Chondrocyte (in vitro differentiated cells): ENCODE measurements at regions not wholly inside any gene's neighbourhood (a gene's known extent, or its start where the extent isn't known, plus 50 kb on each side); places are given as distances from the start of the nearest gene placed in this dataset.
"Not testable (repeated sequence)": the region's sequence is repeated elsewhere in the genome, so short reads cannot be mapped to it uniquely, and the experiment has no call there.

Experiments
- DNase-seq: peaks from one replicate; pipeline ENCODE4 v3.0.0; 2021; ENCODE audit warnings: mixed read lengths, low spot score
- H3K27ac Mint-ChIP-seq: one replicate; pipeline ENCODE4 v1.8.0; 2021; ENCODE audit warnings: mild to moderate bottlenecking, moderate library complexity, mixed read lengths; ENCODE audit not compliant: unreplicated experiment
- H3K27me3 Mint-ChIP-seq: 2 replicates; pipeline ENCODE4 v1.8.0; 2021; ENCODE audit warnings: low read depth, mixed read lengths
- H3K36me3 Mint-ChIP-seq: 2 replicates; pipeline ENCODE4 v1.8.0; 2021; ENCODE audit warnings: low read depth, mixed read lengths
- H3K4me1 Mint-ChIP-seq: 2 replicates; pipeline ENCODE4 v1.8.0; 2021; ENCODE audit warnings: low read depth, mild to moderate bottlenecking, mixed read lengths
- H3K4me3 Mint-ChIP-seq: one replicate; pipeline ENCODE4 v1.8.0; 2021; ENCODE audit warnings: mild to moderate bottlenecking, moderate library complexity, mixed read lengths; ENCODE audit not compliant: unreplicated experiment
- H3K9me3 Mint-ChIP-seq: 2 replicates; pipeline ENCODE4 v1.8.0; 2021; ENCODE audit warnings: low read depth, mixed read lengths
- CTCF ChIP-seq: fragments of 200-600 bp; sonication (generic); IDR thresholded peaks from 2 replicates; pipeline ENCODE4 v1.5.0; 2021; ENCODE audit warnings: antibody characterized with exemption, mild to moderate bottlenecking, moderate library complexity

- not testable (repeated sequence) for H3K9me3 Mint-ChIP-seq, H3K27me3 Mint-ChIP-seq, H3K4me3 Mint-ChIP-seq, H3K36me3 Mint-ChIP-seq, DNase-seq
- peak overlapping the region; percentile 80 for H3K27ac Mint-ChIP-seq
- H3K4me1 Mint-ChIP-seq: peaks cover 55% of the 10 kb centered on the region
Observed at GRCh38 chr16:29261427-29262248, 144.9 kb downstream of the NPIPB11 start.

GRCh38 chr16:29260683-29261426, 145.7 kb downstream of the NPIPB11 start:
- H3K9me3 Mint-ChIP-seq, H3K4me3 Mint-ChIP-seq, H3K27me3 Mint-ChIP-seq, DNase-seq, H3K36me3 Mint-ChIP-seq: not testable (repeated sequence)
- H3K4me1 Mint-ChIP-seq: peaks cover 52% of the 10 kb centered on the region
- H3K27ac Mint-ChIP-seq: peak overlapping the region; percentile 65

- H3K27me3 Mint-ChIP-seq, H3K36me3 Mint-ChIP-seq, H3K27ac Mint-ChIP-seq, H3K4me3 Mint-ChIP-seq, H3K9me3 Mint-ChIP-seq, DNase-seq: not testable (repeated sequence)
- H3K4me1 Mint-ChIP-seq: peaks cover 46% of the 10 kb centered on the region
Observed at GRCh38 chr16:29259635-29260457, 146.7 kb downstream of the NPIPB11 start.

GRCh38 chr16:29258946-29259634, 147.4 kb downstream of the NPIPB11 start:
- H3K27me3 Mint-ChIP-seq, H3K4me3 Mint-ChIP-seq, H3K9me3 Mint-ChIP-seq, H3K36me3 Mint-ChIP-seq, H3K27ac Mint-ChIP-seq, DNase-seq: not testable (repeated sequence)
- peaks cover 39% of the 10 kb centered on the region for H3K4me1 Mint-ChIP-seq

- H3K27ac Mint-ChIP-seq: peak overlapping the region; percentile 57
- not testable (repeated sequence) for H3K27me3 Mint-ChIP-seq, H3K9me3 Mint-ChIP-seq, H3K4me3 Mint-ChIP-seq, H3K36me3 Mint-ChIP-seq, DNase-seq
- peak; percentile 84 for TF ChIP-seq CTCF
- H3K4me1 Mint-ChIP-seq: peaks cover 26% of the 10 kb centered on the region
Observed at GRCh38 chr16:29257419-29258336, 148.8 kb downstream of the NPIPB11 start.

GRCh38 chr16:29256501-29256981, 150.0 kb downstream of the NPIPB11 start:
- Mint-ChIP-seq H3K4me3 (no peak overlapping the region), H3K27ac (no peak overlapping the region)

GRCh38 chr16:29255957-29256356, 150.6 kb downstream of the NPIPB11 start:
- H3K27me3 Mint-ChIP-seq, H3K36me3 Mint-ChIP-seq, H3K27ac Mint-ChIP-seq, DNase-seq, H3K9me3 Mint-ChIP-seq, H3K4me3 Mint-ChIP-seq: not testable (repeated sequence)
- peaks cover 12% of the 10 kb centered on the region for H3K4me1 Mint-ChIP-seq

More at GRCh38 chr16:29256501-29256981, 150.0 kb downstream of the NPIPB11 start:
- Mint-ChIP-seq H3K36me3 (no peaks in the 10 kb centered on the region), H3K27me3 (no peaks in the 10 kb centered on the region), H3K4me1 (peaks cover 17% of the 10 kb centered on the region), H3K9me3 (no peaks in the 10 kb centered on the region)
- no peak for TF ChIP-seq CTCF
- DNase-seq: no peak

- not testable (repeated sequence) for H3K9me3 Mint-ChIP-seq, H3K36me3 Mint-ChIP-seq, DNase-seq, H3K27ac Mint-ChIP-seq, H3K4me3 Mint-ChIP-seq, H3K27me3 Mint-ChIP-seq
- H3K4me1 Mint-ChIP-seq: peaks cover 12% of the 10 kb centered on the region
Observed at GRCh38 chr16:29255496-29255796, 151.1 kb downstream of the NPIPB11 start.
